Esophagus squamous epithelium (tissue), 5 donors: ENCODE measurements at regions not wholly inside any gene's neighbourhood (a gene's known extent, or its start where the extent isn't known, plus 50 kb on each side); places are given as distances from the start of the nearest gene placed in this dataset.

ENCODE experiments used
- DNase-seq: peaks from one replicate; lab custom pipeline; 2025; lab: John Stamatoyannopoulos, UW
- H3K27ac ChIP-seq, 4 donors: fragments of 200-600 bp; sonication (generic); one replicate each; pipeline ENCODE4 v1.5.1; 2016 to 2019; ENCODE audit warnings: mild to moderate bottlenecking in 1 of 4
- H3K27me3 ChIP-seq, 4 donors: fragments of 200-600 bp; sonication (generic); 1 replicate in 3 of 4; 2 replicates in 1 of 4; pipeline versions ENCODE4 v1.5.1 to v1.6.0; 2017 to 2021; ENCODE audit warnings: antibody characterized with exemption in 1 of 4
- H3K36me3 ChIP-seq, 3 donors: fragments of 200-600 bp; sonication (generic); one replicate each; pipeline ENCODE4 v1.5.1; 2016 to 2019
- H3K4me1 ChIP-seq, 3 donors: fragments of 200-600 bp; sonication (generic); one replicate each; pipeline ENCODE4 v1.5.1; 2017 to 2019
- H3K4me3 ChIP-seq, 4 donors: fragments of 200-600 bp; sonication (generic); 1 replicate in 3 of 4; 2 replicates in 1 of 4; pipeline ENCODE4 v1.5.1; 2016 to 2019; ENCODE audit warnings: mild to moderate bottlenecking in 2 of 4, moderate library complexity in 1 of 4
- H3K9me3 ChIP-seq, 3 donors: fragments of 200-600 bp; sonication (generic); one replicate each; pipeline ENCODE4 v1.5.1; 2016 to 2019
- POLR2A ChIP-seq, 4 donors: fragments of 450-650 bp; IDR thresholded peaks; one replicate each; pipeline ENCODE4 v1.6.1; 2017; ENCODE audit warnings: antibody characterized with exemption in 4 of 4, mild to moderate bottlenecking in 4 of 4, moderate library complexity in 3 of 4
- WGBS, 2 donors: methylation state at CpG; one replicate each; pipeline ENCODE4 v1.1.5; 2018; 5-methylcytosine and 5-hydroxymethylcytosine counted together
- intact Hi-C: fragments of 100-400 bp; cut with DNase I; formaldehyde crosslinking; loops from one replicate; pipeline ENCODE4 v1.15.0; 2022
- TF ChIP-seq, protein P1 (sequence below), 6 experiments: fragments of 450-650 bp in 4 of 6; fragments of 200-600 bp in 2 of 6; sonication (generic) in 2 of 6; IDR thresholded peaks; one replicate each; pipeline ENCODE4 v1.5.1; 2016 to 2019; ENCODE audit warnings: antibody characterized with exemption in 6 of 6, mild to moderate bottlenecking in 4 of 6, moderate library complexity in 4 of 6
- donor health status: DM: yes; HTN: yes; CAD: no.

DNA sequence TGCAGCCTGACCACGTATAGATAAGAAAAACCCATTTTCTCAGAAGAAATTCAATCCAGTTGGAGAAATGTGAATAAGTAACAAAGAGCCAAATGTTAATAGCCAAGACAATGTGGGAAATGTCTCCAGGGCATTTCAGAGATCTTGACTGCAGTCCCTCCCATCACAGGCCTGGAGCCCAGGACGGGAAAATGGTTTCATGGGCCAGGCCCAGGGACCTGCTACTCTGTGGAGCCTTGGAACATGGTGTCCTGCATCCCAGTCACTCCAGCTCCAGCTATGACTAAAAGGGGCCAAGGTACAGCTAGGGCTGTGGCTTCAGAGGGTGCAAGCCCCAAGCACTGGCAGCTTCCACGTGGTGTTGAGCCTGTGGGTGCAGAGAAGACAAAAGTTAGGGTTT lies 490.0 kb downstream of the CYLC2 start:
- Histone ChIP-seq H3K4me1 (no peaks in the 10 kb centered on the region), H3K27ac (no peak overlapping the region), H3K27me3 (no peaks in the 10 kb centered on the region), H3K36me3 (no peaks in the 10 kb centered on the region), H3K4me3 (no peak overlapping the region), H3K9me3 (peaks cover 0 to 8% (median 6%) of the 10 kb centered on the region in 3 donors)
- intact Hi-C loops, result no loop called here
- TF ChIP-seq, protein P1, sequence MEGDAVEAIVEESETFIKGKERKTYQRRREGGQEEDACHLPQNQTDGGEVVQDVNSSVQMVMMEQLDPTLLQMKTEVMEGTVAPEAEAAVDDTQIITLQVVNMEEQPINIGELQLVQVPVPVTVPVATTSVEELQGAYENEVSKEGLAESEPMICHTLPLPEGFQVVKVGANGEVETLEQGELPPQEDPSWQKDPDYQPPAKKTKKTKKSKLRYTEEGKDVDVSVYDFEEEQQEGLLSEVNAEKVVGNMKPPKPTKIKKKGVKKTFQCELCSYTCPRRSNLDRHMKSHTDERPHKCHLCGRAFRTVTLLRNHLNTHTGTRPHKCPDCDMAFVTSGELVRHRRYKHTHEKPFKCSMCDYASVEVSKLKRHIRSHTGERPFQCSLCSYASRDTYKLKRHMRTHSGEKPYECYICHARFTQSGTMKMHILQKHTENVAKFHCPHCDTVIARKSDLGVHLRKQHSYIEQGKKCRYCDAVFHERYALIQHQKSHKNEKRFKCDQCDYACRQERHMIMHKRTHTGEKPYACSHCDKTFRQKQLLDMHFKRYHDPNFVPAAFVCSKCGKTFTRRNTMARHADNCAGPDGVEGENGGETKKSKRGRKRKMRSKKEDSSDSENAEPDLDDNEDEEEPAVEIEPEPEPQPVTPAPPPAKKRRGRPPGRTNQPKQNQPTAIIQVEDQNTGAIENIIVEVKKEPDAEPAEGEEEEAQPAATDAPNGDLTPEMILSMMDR (IDR thresholded peaks at IDR 0.05), result no peak
- no peak for TF ChIP-seq POLR2A (IDR thresholded peaks at IDR 0.05)
- no peak for DNase-seq
- 19 to 26% methylated on average over 1 to 3 of the region's 3 CpGs for WGBS, 2 donors

DNA sequence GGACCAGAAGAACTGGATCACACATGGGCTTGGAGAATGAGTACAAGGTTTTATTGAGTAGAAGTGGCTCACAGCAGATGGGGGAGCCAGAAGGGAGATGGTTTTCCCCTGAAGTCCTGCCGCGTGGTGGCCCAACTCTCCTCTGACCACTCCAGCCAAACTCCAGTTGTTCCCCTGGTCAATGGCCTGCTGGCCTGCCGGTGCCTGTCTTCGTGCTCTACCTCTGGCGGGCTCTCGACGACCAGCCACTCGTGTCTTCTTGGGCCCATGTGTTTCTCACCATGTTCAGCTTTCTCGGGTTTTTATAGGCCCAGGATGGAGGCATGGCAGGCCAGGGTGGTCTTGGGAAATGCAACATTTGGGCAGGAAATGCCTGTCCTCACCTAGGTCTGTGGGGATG lies 519.6 kb downstream of the CYLC2 start:
- intact Hi-C loops, result no loop called here
- TF ChIP-seq, protein P1 (IDR thresholded peaks at IDR 0.05), result no peak
- no peak for TF ChIP-seq POLR2A (IDR thresholded peaks at IDR 0.05)
- Histone ChIP-seq H3K4me1 (no peaks in the 10 kb centered on the region), H3K27me3 (no peaks in the 10 kb centered on the region), H3K9me3 (no peaks in the 10 kb centered on the region), H3K36me3 (no peaks in the 10 kb centered on the region), H3K27ac (no peak overlapping the region), H3K4me3 (no peak overlapping the region)
- DNase-seq, result no peak
- whole genome bisulfite sequencing, 2 donors, result 93 to 95% methylated on average over 3 to 8 of the region's 9 CpGs

DNA sequence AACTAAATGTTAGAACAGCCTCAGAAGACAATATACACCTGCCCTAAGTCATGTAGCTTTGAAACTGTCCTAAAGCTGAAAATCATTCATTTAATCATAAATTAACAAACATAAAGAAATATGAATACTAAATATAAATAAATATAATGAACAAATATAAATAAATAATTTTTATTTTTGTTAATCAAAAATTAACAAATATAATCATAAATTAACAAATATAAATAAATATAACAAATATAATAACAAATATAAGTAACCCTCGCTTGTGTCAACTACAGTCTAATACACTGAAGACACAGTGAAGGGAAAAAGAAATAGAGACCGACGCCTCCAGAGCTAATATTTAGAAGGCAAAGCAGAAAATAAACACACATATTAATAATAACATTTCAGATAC lies 527.3 kb downstream of the CYLC2 start:
- Histone ChIP-seq H3K36me3 (no peaks in the 10 kb centered on the region), H3K27me3 (no peaks in the 10 kb centered on the region), H3K27ac (no peak overlapping the region), H3K4me3 (no peak overlapping the region), H3K4me1 (no peaks in the 10 kb centered on the region), H3K9me3 (no peaks in the 10 kb centered on the region)
- WGBS, 2 donors, result 89% methylated on average over 3 of the region's 3 CpGs
- DNase-seq, result no peak
- intact Hi-C loops, result no loop called here
- TF ChIP-seq POLR2A (IDR thresholded peaks at IDR 0.05), result no peak
- TF ChIP-seq, protein P1 (IDR thresholded peaks at IDR 0.05), result no peak

GRCh38 chr9:103530934-103531333 lies 535.8 kb downstream of the CYLC2 start:
- no peaks in the 10 kb centered on the region for H3K4me1 ChIP-seq
- no peak overlapping the region for H3K4me3 ChIP-seq
- H3K27ac ChIP-seq, result no peak overlapping the region
- WGBS, 2 donors, result 48 to 52% methylated on average over 1 of the region's 1 CpG
- TF ChIP-seq, protein P1 (IDR thresholded peaks at IDR 0.05), result no peak
- TF ChIP-seq POLR2A (IDR thresholded peaks at IDR 0.05), result no peak
- H3K27me3 ChIP-seq, result no peaks in the 10 kb centered on the region
- no peaks in the 10 kb centered on the region for H3K9me3 ChIP-seq
- no peak for DNase-seq
- H3K36me3 ChIP-seq, result no peaks in the 10 kb centered on the region
- intact Hi-C loops, result no loop called here

GRCh38 chr9:103533318-103533717 lies 538.2 kb downstream of the CYLC2 start:
- 70 to 75% methylated on average over 1 to 2 of the region's 5 CpGs for WGBS, 2 donors
- H3K27me3 ChIP-seq, result no peaks in the 10 kb centered on the region
- H3K27ac ChIP-seq, result no peak overlapping the region
- H3K36me3 ChIP-seq, result no peaks in the 10 kb centered on the region
- H3K4me3 ChIP-seq, result no peak overlapping the region
- no peak for DNase-seq
- no peak for TF ChIP-seq POLR2A (IDR thresholded peaks at IDR 0.05)
- TF ChIP-seq, protein P1 (IDR thresholded peaks at IDR 0.05), result no peak
- H3K4me1 ChIP-seq, result no peaks in the 10 kb centered on the region
- H3K9me3 ChIP-seq, result no peaks in the 10 kb centered on the region
- intact Hi-C loops, result no loop called here
